Ovary (tissue), 7 donors: ENCODE measurements at regions not wholly inside any gene's neighbourhood (a gene's known extent, or its start where the extent isn't known, plus 50 kb on each side); places are given as distances from the start of the nearest gene placed in this dataset.

Experiments
- DNase-seq, 5 donors: peaks; one replicate each; pipeline ENCODE4 v3.0.0-alpha.2; 2019 to 2020
- H3K27ac ChIP-seq, 2 donors: fragments of 200-600 bp; one replicate each; pipeline versions ENCODE4 v1.5.1 to v1.8.0; 2019 to 2022
- H3K27me3 ChIP-seq: fragments of 200-600 bp; one replicate; pipeline ENCODE4 v1.8.0; 2022
- H3K36me3 ChIP-seq: fragments of 200-600 bp; sonication (generic); one replicate; pipeline ENCODE4 v1.5.1; 2019
- H3K4me1 ChIP-seq: one replicate; pipeline ENCODE4 v1.8.1; 2013; ENCODE audit warnings: mild to moderate bottlenecking, moderate library complexity; ENCODE audit not compliant: insufficient read depth
- H3K4me3 ChIP-seq: fragments of 200-600 bp; sonication (generic); one replicate; pipeline ENCODE4 v1.5.1; 2017
- H3K9me3 ChIP-seq, 2 donors: fragments of 200-600 bp in 1 of 2; sonication (generic) in 1 of 2; one replicate each; pipeline versions ENCODE4 v1.5.1 to v1.8.1; 2013 to 2019; ENCODE audit warnings: mild to moderate bottlenecking in 1 of 2, moderate library complexity in 1 of 2
- CTCF ChIP-seq, 3 donors: fragments of 450-650 bp in 2 of 3; fragments of 200-600 bp in 1 of 3; IDR thresholded peaks; one replicate each; pipeline versions ENCODE4 v1.5.1 to v1.8.0; 2016 to 2022; ENCODE audit warnings: antibody characterized with exemption in 3 of 3, mild to moderate bottlenecking in 1 of 3
- EP300 ChIP-seq: sonication (generic); formaldehyde crosslinking; IDR thresholded peaks from one replicate; pipeline ENCODE4 v1.6.1; 2017; ENCODE audit warnings: antibody characterized with exemption
- POLR2A ChIP-seq: fragments of 450-650 bp; IDR thresholded peaks from one replicate; pipeline ENCODE4 v1.6.1; 2017; ENCODE audit warnings: antibody characterized with exemption, mild to moderate bottlenecking, moderate library complexity
- WGBS, 3 donors: extraction: QIAGEN DNeasy Blood & Tissue Kit in 1 of 3; methylation state at CpG; one replicate each; pipeline versions ENCODE4 v1.1.5 to v1.1.7; 2013 to 2017; 5-methylcytosine and 5-hydroxymethylcytosine counted together
- intact Hi-C, 4 donors: fragments of 100-400 bp; cut with DNase I; formaldehyde crosslinking; loops; one replicate each; pipeline versions ENCODE4 v1.11.0 to v1.15.1; 2022 to 2023
- donor health status: DM: no; HTN: no; CAD: no; lungs with moderate emphysema.
- donor health status: DM: no; HTN: no; CAD: no.
- donor health status: Bipolar disorder and iron deficiency.
- donor health status: DM: no; HTN: no; CAD: no.
- donor health status: DM: yes; HTN: yes; CAD: no.

DNA sequence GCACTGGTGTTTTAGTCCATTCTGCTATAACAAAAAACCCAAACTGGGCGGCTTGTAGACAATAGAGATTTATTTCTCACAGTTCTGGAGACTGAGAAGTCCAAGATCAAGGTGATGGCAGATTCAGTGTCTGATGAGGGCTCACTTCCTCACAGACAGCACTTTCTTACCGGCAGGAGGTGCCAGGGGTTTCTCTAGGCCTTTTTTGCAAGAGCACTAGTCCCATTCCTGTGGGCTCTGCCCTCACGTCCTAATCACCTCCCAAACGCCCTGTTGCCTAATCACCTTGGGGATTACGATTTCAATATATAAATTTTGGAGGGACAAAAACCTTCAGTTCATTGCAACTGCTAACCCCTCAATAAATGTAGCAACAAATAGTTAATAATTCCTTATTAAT is 140.0 kb upstream of the SGK1 start:
- TF ChIP-seq POLR2A (no peak), CTCF (IDR thresholded peaks at IDR 0.05) (no peak)
- Histone ChIP-seq H3K4me1 (peaks cover 3% of the 10 kb centered on the region), H3K4me3 (no peak overlapping the region), H3K27ac (no peak overlapping the region), H3K9me3 (no peaks in the 10 kb centered on the region), H3K27me3 (no peaks in the 10 kb centered on the region), H3K36me3 (no peaks in the 10 kb centered on the region)
- intact Hi-C loops = no loop called here
- DNase-seq = no peak
- WGBS, 3 donors = 89 to 94% (median 94%) methylated on average over 5 of the region's 5 CpGs

- TF ChIP-seq EP300 = no peak
- no peak for TF ChIP-seq CTCF (IDR thresholded peaks at IDR 0.05)
- no peak for TF ChIP-seq POLR2A
- intact Hi-C loops = no loop called here
- H3K27ac ChIP-seq = no peak overlapping the region
- DNase-seq = no peak
- no peak overlapping the region for H3K4me3 ChIP-seq
- no peaks in the 10 kb centered on the region for H3K36me3 ChIP-seq
- WGBS, 3 donors = 85 to 95% (median 92%) methylated on average over 2 of the region's 2 CpGs
- H3K9me3 ChIP-seq = no peaks in the 10 kb centered on the region
- no peaks in the 10 kb centered on the region for H3K27me3 ChIP-seq
- H3K4me1 ChIP-seq = peaks cover 3% of the 10 kb centered on the region
Measured at GRCh38 chr6:134456226-134456625, 138.3 kb upstream of the SGK1 start.

GRCh38 chr6:134455319-134455718 is 137.4 kb upstream of the SGK1 start:
- intact Hi-C loops = no loop called here
- no peaks in the 10 kb centered on the region for H3K27me3 ChIP-seq
- H3K9me3 ChIP-seq = no peaks in the 10 kb centered on the region
- no peak overlapping the region for H3K27ac ChIP-seq
- H3K36me3 ChIP-seq = no peaks in the 10 kb centered on the region
- WGBS, 3 donors = 83 to 88% (median 88%) methylated on average over 3 of the region's 3 CpGs
- H3K4me1 ChIP-seq = peaks cover 3% of the 10 kb centered on the region
- TF ChIP-seq EP300 (no peak), POLR2A (no peak), CTCF (IDR thresholded peaks at IDR 0.05) (no peak)
- no peak overlapping the region for H3K4me3 ChIP-seq
- no peak for DNase-seq

DNA sequence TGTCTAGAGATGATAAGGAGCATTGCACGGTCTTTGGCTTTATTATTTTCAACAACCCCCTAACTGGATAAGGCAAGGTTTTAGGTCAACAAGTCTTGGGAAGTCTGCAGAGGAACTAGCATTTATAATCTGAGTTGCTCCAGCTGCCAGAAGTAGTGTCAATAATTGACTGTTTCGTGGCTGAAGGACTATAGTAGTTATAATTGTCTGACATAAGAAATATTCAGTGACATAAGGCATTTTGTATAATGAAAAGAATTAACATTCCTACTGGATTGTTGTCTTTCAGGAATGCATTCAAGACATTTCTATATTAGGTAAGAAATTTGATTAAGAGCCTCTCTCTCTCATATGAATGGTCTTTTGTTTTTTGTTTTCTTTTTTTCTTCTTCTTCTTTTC is 136.9 kb upstream of the SGK1 start:
- intact Hi-C loops = no loop called here
- H3K9me3 ChIP-seq = no peaks in the 10 kb centered on the region

More for the DNA sequence above, 136.9 kb upstream of the SGK1 start:
- no peak for TF ChIP-seq CTCF (IDR thresholded peaks at IDR 0.05)
- no peaks in the 10 kb centered on the region for H3K36me3 ChIP-seq
- 5 to 20% (median 8%) methylated on average over 2 of the region's 2 CpGs for WGBS, 3 donors
- no peak overlapping the region for H3K4me3 ChIP-seq
- peaks cover 3% of the 10 kb centered on the region for H3K4me1 ChIP-seq
- DNase-seq = no peak
- no peaks in the 10 kb centered on the region for H3K27me3 ChIP-seq
- no peak overlapping the region for H3K27ac ChIP-seq
